HG02798 (cell line): ENCODE measurements at regions not wholly inside any gene's neighbourhood (a gene's known extent, or its start where the extent isn't known, plus 50 kb on each side); places are given as distances from the start of the nearest gene placed in this dataset.
A peak's percentile ranks its signal among the peaks of the same experiment; 100 is the strongest.

Experiments
- ATAC-seq: cut with Tn5 transposase; IDR thresholded peaks from one replicate; pipeline ENCODE4 v1.9.1; 2021; ENCODE audit warnings: mild to moderate bottlenecking; ENCODE audit not compliant: unreplicated experiment, poor library complexity

DNA sequence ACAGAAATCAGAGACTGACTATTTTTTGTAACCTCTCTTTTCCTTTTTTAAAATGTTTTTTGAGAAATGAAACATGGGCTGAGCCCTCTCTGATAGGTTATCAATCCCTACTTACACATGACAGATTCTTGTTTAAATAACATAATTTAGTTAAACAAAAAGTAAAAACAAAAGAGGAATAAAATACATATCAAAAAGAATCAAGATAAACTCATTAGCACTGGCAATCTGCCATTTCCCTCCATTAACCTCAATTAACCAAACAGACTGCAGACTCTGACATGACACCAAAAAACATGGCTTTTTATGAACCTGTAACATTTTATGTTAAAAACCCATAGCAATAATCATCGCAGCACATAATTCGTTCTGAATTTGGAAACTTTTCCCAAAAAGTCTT lies 284.4 kb upstream of the MTNR1B start:
- ATAC-seq, result no peak

DNA sequence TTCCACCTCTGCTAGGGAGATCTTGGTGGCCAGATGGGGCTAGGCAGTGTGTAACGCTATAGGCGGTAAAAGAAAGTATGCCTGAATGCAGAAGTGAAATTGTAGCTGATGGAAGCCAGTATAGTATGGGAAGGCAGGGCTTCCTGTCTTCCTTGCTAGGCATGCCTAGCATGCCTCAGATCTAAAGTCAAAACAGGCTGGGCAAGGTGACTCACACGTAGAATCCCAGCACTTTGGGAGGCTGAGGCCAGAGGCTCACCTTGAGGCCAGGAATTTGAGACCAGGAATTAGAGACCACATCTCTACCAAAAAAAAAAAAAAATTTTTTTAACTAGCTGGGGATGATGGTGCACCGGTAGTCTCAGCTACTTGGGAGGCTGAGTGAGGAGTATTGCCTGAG lies 281.7 kb upstream of the MTNR1B start:
- no peak for ATAC-seq

DNA sequence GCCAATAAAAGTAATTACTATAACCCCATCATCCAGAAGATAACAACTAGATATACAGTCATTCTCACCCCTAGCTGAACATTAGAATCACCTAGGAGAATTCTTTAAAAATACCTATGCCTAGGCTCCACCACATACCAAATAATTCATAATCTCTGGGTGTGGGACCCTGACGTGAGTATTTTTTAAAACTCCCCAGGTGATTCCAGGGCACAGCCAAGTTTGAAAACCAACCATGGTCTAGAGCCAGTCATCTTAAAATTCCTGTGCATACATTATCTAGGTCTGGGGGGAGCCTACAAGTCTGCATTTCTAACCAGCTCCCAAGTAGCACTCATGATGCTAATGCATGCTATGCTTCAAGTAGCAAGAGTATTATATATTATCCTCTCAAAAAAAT lies 281.0 kb upstream of the MTNR1B start:
- ATAC-seq, result no peak

DNA sequence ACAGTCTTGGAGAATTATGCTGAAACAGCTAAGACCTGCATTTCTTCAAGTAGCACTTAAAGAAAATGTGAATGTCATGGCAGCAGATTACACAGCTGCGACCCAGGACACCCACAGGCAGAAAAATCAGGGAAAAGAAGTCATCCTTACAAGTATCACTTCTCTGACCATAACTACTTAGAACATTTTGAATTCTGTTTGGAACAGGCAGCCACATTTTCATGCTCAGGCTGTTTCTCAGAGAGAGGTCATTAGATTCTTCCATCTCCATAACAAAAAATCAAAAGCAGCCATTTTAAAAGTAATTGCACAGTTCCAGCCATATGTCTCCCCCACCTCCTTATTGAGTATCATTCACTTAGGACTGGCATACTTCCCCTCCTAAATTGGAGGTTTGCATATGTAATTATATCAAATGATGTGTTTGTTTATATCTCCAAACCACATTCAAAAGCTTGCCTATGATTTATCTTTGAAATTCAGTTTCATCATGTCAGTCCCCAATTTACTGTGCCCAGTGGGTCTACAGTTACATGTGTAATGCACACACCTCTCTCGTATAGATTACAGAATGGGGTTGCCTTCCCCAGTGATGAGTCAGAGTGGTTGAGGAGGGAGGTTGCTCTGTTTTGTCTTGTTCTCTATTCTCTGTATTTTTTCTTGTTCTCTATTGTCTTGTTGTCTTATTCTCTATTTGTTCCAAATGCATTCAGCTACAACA lies 276.5 kb upstream of the MTNR1B start:
- no peak for ATAC-seq

DNA sequence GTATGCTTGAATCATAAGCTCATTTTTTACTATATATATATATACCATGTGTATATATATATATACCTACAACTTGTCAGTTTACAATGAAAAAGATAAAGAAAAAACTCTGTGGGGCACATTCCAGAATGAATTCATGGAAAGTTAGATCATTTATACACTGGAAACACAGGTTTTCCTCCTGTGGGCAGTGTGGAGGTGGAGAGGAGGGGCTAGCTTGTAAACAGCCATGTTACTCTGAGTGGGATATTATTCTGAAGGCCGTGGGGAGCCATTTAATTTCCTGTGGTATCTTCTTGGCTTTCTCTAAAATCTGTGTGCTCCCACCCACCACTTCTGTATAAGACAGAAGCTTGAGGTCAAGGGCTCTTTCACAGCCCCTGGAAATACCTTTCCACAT lies 273.4 kb upstream of the MTNR1B start:
- no peak for ATAC-seq

DNA sequence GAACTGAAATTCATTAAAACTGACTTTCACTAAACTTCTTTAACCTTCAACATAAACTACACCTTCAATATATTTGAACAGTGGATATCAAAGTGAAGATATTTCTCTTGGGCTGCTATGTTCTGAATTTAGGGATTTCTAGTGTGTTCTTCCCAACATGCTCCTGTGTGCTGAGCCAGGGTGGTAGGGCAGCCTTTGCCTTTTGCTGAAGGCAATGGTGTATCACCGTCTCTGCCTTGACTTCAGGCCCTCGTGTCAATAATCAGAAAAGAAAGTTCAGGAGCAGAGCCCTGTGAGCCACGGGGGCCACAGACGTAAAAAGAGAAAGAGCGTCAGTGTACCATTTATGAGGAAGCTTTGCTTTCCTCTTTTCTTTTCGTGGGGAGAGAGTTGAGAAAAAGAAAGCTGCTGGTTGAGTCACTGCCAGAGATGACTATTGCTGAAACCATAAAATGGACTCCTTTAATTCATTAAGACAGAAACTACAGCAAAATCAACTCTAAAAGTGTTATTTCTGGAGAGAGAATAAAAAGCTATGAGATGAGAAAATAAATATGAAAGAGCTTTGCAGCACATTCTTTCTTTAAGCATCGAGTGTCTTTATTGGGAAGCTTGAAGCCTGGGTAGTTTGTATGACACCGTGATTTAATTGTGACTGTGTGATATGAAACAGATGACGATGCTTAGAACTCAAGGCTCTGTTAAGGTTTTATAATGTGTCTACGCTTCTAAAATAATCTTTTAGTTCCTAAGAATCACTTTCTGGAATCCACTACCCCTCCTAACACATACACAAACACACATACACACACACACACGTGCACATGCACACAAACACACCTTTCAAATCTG lies 271.8 kb upstream of the MTNR1B start:
- ATAC-seq, result peak; percentile 50

DNA sequence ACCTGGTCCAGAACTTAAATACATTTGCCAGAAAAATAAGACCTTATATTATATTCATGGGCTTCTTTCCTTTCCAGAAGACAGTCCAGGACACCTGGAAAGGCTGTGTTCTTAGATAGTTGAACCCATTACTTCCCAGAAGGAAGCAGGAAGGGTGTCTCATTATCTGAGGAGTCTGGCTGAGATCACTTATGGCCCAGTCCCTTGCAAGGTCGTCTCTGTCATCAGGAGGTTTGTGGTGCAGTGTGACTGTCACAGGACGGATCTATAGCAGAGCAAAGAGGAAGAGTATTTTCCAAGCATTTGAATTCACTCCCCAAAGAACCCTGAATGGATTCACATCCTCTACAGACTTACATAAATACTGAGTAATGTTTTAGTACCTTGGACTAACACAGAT lies 270.7 kb upstream of the MTNR1B start:
- no peak for ATAC-seq

DNA sequence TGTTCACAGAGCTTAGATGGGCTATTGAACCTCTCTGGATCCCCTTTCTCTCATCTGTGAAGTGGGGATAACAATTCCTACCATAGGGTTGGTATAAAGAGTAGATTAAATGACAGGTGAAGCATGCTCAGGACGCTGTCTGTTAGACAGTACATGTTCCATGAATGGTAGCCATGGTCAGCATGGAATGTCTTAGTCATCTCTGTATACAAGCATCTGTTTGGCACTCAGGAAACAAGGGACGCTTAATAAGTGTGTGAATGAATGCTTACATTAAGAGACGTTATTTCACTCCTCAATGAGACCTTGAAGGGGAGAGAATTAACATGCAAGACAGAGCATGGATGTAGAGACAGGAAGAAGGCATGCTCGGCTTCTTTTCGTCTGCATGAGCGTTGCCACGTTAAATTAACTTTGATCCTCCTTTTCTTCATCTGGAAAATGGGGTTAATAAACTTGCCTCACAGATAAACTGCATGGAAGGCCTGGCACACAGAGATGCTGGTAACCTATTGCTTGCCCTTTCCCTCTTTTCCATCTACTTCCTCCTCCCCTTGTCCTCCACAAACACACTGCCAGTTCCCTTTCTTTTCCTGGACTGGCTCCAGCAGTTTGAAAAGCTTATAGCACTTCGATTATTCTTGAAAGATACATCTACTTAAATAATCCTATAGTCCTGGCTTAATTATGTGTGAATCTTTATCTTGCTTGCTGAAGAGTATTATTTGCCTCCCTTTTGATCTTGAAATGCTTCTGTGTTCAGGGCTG lies 267.2 kb upstream of the MTNR1B start:
- no peak for ATAC-seq

DNA sequence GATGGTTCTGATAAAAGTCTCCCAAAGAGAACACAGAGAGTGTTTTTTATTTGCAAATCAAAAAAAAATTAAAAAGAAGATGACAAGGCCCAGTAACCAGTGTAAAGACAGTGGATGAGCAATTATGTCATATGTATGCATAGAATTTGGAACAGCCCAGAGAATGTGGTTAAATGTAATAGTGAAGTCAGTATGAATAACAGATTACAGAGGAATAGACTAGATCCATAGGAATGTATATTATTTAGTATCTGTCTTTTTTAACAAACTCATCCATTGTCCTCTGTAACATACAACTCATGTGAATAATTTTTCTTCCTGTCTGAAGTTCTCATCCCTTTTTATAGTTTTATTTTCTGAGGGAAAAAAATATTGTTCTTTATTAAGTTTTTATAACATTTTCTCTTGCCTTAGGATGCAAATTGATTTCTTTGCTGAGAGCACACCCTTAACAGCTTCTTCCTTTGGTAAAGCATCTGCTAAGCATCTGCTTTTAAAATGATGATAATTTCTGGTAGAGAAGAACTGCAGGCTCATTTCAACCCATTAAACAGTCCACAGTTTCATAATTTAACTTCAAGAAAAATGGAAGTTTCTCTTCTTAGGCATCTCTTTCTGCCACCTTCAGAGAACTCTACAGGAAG lies 266.5 kb upstream of the MTNR1B start:
- ATAC-seq, result no peak

DNA sequence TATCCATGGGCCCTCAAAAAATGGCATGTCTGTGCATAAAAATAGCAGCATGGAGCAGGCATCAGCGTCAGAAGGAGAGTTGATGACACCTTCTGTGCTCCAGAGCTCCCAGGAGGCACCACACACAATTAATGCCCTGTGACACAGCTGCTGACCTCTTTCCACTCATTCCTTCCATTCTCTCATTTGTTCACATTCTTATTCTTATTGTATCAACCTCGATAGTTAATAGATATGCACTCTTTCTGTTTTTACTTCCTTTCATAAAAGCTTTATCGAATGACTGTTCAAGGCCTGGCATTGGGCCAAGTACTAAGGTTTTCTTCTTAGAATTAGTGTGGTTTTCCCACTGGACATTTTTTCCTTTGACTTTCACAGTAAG lies 266.0 kb upstream of the MTNR1B start:
- no peak for ATAC-seq

DNA sequence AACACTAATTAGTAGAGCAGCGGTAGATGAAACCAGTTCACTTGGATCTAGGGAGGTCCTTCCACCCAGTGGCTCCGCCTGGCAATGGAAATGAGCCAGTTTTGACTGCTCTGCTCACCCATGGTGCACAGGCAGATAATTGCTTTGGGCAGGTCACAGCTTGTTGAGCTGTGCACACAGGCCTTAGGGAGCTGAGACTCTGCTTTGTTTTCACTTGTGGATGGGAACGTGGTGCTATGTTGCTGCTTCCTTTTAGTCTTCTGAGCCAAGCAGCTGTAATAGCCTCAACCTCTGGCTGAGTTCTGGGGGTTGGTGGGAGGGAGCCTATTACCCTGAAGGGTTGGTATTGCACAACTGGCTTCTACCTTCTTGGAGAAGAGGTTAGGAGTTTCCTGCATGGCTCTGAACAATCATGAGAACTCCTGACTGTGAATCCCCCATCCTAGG lies 262.3 kb upstream of the MTNR1B start:
- no peak for ATAC-seq

DNA sequence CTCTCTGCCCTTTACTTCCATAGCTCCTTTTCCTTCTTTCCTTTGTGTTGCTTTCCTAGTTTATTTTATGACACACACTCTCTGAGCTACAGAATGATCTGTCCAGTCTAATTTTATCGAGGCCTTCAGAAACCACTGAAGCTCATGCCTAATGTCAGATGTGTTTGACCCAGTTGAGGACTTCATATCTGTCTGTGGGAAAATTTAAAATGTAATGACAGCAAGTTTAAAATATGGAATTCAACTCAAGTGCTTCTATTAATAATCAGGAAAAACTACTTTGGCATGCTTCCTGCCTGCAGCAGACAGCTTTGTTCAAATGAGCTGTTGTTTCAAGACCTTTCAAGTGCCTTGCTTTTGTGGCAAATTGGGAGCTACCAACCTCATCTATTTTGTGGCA lies 261.8 kb upstream of the MTNR1B start:
- ATAC-seq, result no peak

DNA sequence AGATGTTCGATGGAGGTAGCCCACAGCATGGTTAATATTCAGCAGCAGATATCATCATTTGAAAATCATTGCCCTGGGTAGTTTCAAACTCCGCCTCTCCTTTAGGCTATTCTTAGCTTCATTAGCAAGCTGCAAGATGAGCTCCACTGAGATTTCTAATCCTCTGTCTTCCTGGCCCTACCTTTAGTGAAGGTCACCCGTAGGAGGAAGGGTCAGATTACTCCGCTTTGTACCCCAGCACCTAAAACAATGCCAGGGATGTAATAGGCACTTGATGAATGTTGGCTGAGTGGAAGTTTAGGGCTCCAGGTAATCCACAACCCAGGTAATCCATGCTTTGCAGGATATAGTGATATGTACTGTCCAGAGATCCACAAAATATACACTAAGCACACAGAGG lies 260.1 kb upstream of the MTNR1B start:
- ATAC-seq, result no peak

DNA sequence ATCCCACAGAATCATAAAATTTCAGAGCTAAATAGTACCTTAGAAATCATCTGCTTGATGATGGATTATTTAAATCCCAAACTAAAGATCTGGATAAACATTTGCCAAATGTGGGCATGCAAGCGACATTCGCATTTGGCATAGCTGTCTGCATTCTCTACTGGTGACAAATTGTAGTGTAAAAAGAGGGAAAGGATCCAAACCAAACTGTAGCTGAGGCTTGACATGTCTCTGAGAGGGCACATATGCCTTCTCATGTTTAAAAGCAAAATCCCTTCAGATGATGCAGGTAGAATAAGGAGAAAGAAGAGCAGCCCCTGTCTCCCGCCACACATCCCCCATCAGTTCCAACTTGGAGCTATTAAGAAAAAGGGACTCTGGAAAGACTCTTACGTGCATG lies 257.5 kb upstream of the MTNR1B start:
- no peak for ATAC-seq

DNA sequence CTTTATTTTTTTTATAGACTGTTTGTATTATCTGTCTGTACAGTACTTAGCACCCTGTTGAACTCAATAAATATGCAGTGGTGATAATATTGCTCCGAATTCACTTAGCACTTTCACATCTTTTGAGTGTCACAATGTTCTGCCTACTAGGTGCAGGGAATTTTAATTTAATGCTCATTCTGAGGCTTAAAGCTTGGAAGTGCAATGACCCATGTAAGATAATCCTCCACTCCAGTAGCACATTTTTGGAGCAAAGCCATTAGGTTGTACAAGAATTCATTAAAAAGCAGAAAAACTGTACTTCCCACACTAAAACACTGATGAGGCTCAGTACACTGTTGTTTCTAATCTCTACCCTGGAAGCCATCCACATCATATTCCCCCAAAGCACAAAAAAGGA lies 255.3 kb upstream of the MTNR1B start:
- no peak for ATAC-seq

DNA sequence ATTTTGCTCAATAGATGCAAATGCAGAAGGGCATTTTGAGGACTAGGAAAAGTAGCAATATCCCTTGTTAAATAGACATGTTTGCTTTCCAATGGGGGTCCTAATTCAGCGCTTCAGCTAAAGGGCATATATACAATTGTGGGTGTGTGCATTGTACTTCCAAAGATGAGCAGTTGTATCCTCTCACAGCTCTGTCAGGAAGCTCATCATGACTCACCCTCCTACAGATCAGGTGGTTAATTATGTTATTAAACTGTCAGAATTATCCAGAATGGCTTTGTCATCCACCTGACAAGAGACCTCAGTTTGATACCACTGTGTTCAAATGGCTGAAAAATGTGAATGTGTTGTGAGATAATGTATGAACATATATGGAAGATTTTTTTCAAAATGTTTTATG lies 252.2 kb upstream of the MTNR1B start:
- ATAC-seq, result no peak

DNA sequence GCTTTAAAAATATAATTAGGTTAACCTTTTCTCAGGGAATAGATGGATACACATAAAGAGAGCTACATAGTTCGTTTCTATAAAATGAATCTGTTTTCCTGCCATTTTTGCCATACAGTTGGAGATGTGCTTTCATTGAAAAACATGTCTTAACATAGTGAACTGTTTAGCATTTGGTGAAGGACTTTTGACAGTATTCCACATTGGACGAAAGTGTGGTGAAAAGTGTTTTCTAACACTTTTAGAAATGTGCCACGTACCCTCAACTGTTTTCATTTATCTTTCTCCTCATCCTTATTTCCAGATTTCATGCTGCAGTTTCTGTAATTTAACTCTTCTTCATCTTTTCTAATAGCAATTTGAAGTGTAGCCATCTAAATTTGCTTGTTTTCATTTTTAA lies 249.1 kb upstream of the MTNR1B start:
- ATAC-seq, result no peak

DNA sequence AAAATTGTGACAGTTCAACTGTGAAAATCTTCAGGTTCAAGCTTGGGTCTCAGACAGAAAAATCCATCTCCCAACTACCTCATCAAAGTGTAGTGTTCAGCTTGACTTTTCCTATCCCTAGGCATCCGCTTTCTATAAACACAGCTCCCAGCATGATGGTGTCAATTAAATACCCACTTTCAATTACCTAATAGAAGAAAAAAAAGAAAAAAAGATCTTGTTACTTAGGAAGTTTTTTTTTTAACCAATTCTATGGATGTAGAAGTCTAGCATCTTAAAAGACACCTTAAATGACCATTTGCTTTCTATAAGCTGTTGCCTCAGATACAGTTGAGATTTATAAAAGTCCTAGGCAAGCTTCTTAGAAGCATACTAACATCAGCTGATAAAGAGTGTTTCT lies 244.1 kb upstream of the MTNR1B start:
- ATAC-seq, result no peak

DNA sequence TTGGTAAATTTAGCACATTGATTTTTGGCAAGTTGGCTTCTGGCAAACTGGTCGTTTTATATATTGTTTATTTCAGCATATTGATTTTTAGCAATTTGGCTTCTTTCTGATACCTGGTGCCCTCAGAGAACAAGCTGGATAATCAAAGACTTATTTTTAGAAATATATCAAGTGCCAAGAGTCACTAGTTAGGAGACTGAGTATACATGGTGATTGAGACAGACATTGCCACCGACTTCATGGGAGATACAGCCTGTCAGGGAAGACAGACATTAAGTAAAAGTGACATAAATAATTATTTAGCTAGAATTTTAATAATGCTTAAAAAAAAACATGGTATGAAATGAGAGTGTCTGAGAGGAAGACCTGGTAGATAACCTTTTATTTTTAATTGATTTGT lies 242.3 kb upstream of the MTNR1B start:
- no peak for ATAC-seq

DNA sequence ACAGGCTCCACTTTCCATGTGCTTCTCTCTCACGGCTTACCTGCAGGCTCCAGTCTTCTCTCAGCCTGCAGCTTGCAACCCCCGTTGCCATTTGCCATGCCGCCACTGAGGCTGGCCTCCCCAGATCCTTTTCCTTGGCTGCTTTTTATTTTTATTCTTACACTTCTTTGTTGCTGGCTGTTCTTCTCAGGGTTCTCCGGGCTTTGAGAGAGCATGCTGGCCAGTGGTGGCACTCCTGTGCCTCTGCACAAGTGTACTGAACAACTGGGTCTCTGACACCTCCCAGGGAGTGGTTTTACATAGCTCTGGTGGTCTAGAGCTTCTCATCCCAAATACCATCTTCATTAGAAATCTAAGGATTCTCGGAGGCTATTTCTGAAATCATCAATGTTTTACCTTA lies 241.7 kb upstream of the MTNR1B start:
- ATAC-seq, result no peak

DNA sequence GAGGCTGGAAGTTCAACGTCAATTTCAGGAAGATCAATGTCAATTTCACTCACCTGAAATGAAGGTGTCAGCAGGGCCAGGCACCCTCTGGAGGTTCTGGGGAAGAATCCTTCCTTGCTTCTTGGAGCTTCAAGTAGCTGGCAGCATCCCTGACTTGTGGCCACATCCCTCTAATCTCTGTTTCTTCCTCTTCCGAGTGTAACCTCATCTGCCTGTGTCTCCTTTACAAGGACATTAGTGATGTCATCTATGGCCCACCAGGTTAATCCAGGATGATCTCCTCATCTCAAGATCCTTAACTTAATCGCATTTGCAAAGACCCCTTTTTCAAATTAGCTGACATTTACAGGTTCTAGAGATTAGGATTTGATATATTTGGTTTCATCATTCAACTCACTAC lies 240.8 kb upstream of the MTNR1B start:
- ATAC-seq, result no peak
